ENCODE measurements at regions not wholly inside any gene's neighbourhood (a gene's known extent, or its start where the extent isn't known, plus 50 kb on each side); places are given as distances from the start of the nearest gene placed in this dataset.
"Not testable (repeated sequence)": the region's sequence is repeated elsewhere in the genome, so short reads cannot be mapped to it uniquely, and the experiment has no call there.

- intact Hi-C loops (cut with micrococcal nuclease): no loop called here
- Mint-ChIP-seq H3K27me3 (peaks cover 35% of the 10 kb centered on the region), H3K9me3 (ENCODE audit: insufficient read depth) (peaks cover 3% of the 10 kb centered on the region), H3K27ac (no peak overlapping the region), H3K4me1 (no peaks in the 10 kb centered on the region), H3K4me3 (no peak overlapping the region)
- no peaks in the 10 kb centered on the region for H3K36me3 ChIP-seq (replicated peaks in 1 of 2; ENCODE audit: control extremely low read depth in 1 of 2, control insufficient read depth in 1 of 2, extremely low read depth in 1 of 2, insufficient read depth in 2 of 2, low read length in 1 of 2)
- CTCF ChIA-PET: no interaction called here
- 85% methylated on average over 7 of the region's 7 CpGs for WGBS (ENCODE audit: insufficient coverage)
- no peaks in the 10 kb centered on the region for H3K4me1 ChIP-seq (ENCODE audit: control insufficient read depth in 2 of 2, insufficient read depth in 2 of 2, low read length in 2 of 2)
- H4K20me1 ChIP-seq (ENCODE audit: control insufficient read depth, insufficient read depth, low read length, poor library complexity, severe bottlenecking): no peaks in the 10 kb centered on the region
- no peak overlapping the region for H3K4me2 ChIP-seq (replicated peaks; ENCODE audit: low read depth, low read length, poor library complexity, severe bottlenecking)
- no peak overlapping the region for H3K27ac ChIP-seq (ENCODE audit: low read length in 2 of 2)
- TF ChIP-seq EZH2 (IDR thresholded peaks at IDR 0.05; ENCODE audit: borderline replicate concordance, insufficient read depth, low read depth, low read length, poor library complexity, severe bottlenecking): no peak
- TF ChIP-seq, protein P1, sequence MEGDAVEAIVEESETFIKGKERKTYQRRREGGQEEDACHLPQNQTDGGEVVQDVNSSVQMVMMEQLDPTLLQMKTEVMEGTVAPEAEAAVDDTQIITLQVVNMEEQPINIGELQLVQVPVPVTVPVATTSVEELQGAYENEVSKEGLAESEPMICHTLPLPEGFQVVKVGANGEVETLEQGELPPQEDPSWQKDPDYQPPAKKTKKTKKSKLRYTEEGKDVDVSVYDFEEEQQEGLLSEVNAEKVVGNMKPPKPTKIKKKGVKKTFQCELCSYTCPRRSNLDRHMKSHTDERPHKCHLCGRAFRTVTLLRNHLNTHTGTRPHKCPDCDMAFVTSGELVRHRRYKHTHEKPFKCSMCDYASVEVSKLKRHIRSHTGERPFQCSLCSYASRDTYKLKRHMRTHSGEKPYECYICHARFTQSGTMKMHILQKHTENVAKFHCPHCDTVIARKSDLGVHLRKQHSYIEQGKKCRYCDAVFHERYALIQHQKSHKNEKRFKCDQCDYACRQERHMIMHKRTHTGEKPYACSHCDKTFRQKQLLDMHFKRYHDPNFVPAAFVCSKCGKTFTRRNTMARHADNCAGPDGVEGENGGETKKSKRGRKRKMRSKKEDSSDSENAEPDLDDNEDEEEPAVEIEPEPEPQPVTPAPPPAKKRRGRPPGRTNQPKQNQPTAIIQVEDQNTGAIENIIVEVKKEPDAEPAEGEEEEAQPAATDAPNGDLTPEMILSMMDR (IDR thresholded peaks at IDR 0.05): no peak
- peaks cover 0 to 9% (median 0%) of the 10 kb centered on the region in 4 experiments for H3K27me3 ChIP-seq (replicated peaks in 1 of 4; ENCODE audit: control extremely low read depth in 1 of 4, control insufficient read depth in 3 of 4, insufficient read depth in 4 of 4, low read length in 3 of 4)
- no peak overlapping the region for H3K4me3 ChIP-seq (ENCODE audit: control extremely low read depth in 1 of 5, extremely low read depth in 1 of 5, insufficient read depth in 1 of 5, low read depth in 2 of 5, low read length in 4 of 5)
- POLR2A ChIA-PET: no interaction called here
- H3K79me2 ChIP-seq (ENCODE audit: control insufficient read depth, insufficient read depth, low read length): no peaks in the 10 kb centered on the region
- DNase-seq: no peak
- no peak overlapping the region for H2AFZ ChIP-seq (ENCODE audit: insufficient read depth, low read depth, low read length, poor library complexity, severe bottlenecking)
- ATAC-seq (ENCODE audit: low read depth): no peak
- peaks cover 0 to 4% (median 0%) of the 10 kb centered on the region in 3 donors for H3K9me3 ChIP-seq (ENCODE audit: control extremely low read depth in 1 of 3, control insufficient read depth in 2 of 3, insufficient read depth in 1 of 3, low read length in 2 of 3)
- no peak overlapping the region for H3K9ac ChIP-seq (ENCODE audit: low read length)
Measured at GRCh38 chr5:169521366-169521983, 62.1 kb upstream of the SPDL1 start.

- H4K20me1 ChIP-seq (ENCODE audit: control insufficient read depth, insufficient read depth, low read length, poor library complexity, severe bottlenecking): no peaks in the 10 kb centered on the region
- peaks cover 26% of the 10 kb centered on the region for H3K27me3 Mint-ChIP-seq
- no peaks in the 10 kb centered on the region for H3K4me1 ChIP-seq (ENCODE audit: control insufficient read depth in 2 of 2, insufficient read depth in 2 of 2, low read length in 2 of 2)
- no peak for DNase-seq
- POLR2A ChIA-PET: no interaction called here
- H3K4me1 Mint-ChIP-seq: no peaks in the 10 kb centered on the region
- peaks cover 3% of the 10 kb centered on the region for H3K9me3 Mint-ChIP-seq (ENCODE audit: insufficient read depth)
- no peak overlapping the region for H3K27ac ChIP-seq (ENCODE audit: low read length in 2 of 2)
- no peak overlapping the region for H3K4me3 ChIP-seq (ENCODE audit: control extremely low read depth in 1 of 5, extremely low read depth in 1 of 5, insufficient read depth in 1 of 5, low read depth in 2 of 5, low read length in 4 of 5)
- H3K9me3 ChIP-seq (ENCODE audit: control extremely low read depth in 1 of 3, control insufficient read depth in 2 of 3, insufficient read depth in 1 of 3, low read length in 2 of 3): no peaks in the 10 kb centered on the region
- no peak for ATAC-seq (ENCODE audit: low read depth)
- no peak overlapping the region for H2AFZ ChIP-seq (ENCODE audit: insufficient read depth, low read depth, low read length, poor library complexity, severe bottlenecking)
- no peak overlapping the region for H3K4me2 ChIP-seq (replicated peaks; ENCODE audit: low read depth, low read length, poor library complexity, severe bottlenecking)
- H3K9ac ChIP-seq (ENCODE audit: low read length): no peak overlapping the region
- CTCF ChIA-PET: no interaction called here
- peaks cover 0 to 9% (median 0%) of the 10 kb centered on the region in 4 experiments for H3K27me3 ChIP-seq (replicated peaks in 1 of 4; ENCODE audit: control extremely low read depth in 1 of 4, control insufficient read depth in 3 of 4, insufficient read depth in 4 of 4, low read length in 3 of 4)
- no peaks in the 10 kb centered on the region for H3K36me3 ChIP-seq (replicated peaks in 1 of 2; ENCODE audit: control extremely low read depth in 1 of 2, control insufficient read depth in 1 of 2, extremely low read depth in 1 of 2, insufficient read depth in 2 of 2, low read length in 1 of 2)
- H3K79me2 ChIP-seq (ENCODE audit: control insufficient read depth, insufficient read depth, low read length): no peaks in the 10 kb centered on the region
- intact Hi-C loops (cut with micrococcal nuclease): no loop called here
- no peak overlapping the region for H3K4me3 Mint-ChIP-seq
- TF ChIP-seq, protein P1 (IDR thresholded peaks at IDR 0.05): no peak
- no peak for TF ChIP-seq EZH2 (IDR thresholded peaks at IDR 0.05; ENCODE audit: borderline replicate concordance, insufficient read depth, low read depth, low read length, poor library complexity, severe bottlenecking)
- H3K27ac Mint-ChIP-seq: no peak overlapping the region
Measured at GRCh38 chr5:169519358-169519757, 64.2 kb upstream of the SPDL1 start.

DNA sequence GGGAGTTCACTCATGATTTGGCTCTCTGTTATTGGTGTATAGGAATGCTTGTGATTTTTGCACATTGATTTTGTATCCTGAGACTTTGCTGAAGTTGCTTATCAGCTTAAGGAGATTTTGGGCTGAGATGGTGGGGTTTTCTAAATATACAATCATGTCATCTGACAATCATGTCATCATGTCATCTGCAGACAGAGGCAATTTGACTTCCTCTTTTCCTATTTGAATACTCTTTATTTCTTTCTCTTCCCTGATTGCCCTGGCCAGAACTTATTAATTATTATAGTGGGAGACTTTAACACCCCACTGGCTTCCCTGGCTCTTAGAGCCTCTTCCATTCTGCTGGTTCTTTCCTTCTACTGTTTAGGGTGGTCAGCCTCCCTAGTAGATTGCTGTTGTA is 64.8 kb upstream of the SPDL1 start:
- H3K36me3 ChIP-seq (replicated peaks in 1 of 2; ENCODE audit: control extremely low read depth in 1 of 2, control insufficient read depth in 1 of 2, extremely low read depth in 1 of 2, insufficient read depth in 2 of 2, low read length in 1 of 2); CTCF ChIA-PET; ATAC-seq (ENCODE audit: low read depth); POLR2A ChIA-PET; H3K4me2 ChIP-seq (replicated peaks; ENCODE audit: low read depth, low read length, poor library complexity, severe bottlenecking); H3K4me3 ChIP-seq (ENCODE audit: control extremely low read depth in 1 of 5, extremely low read depth in 1 of 5, insufficient read depth in 1 of 5, low read depth in 2 of 5, low read length in 4 of 5); H3K4me1 Mint-ChIP-seq; H3K27ac Mint-ChIP-seq; H4K20me1 ChIP-seq (ENCODE audit: control insufficient read depth, insufficient read depth, low read length, poor library complexity, severe bottlenecking); H3K27ac ChIP-seq (ENCODE audit: low read length in 2 of 2); H3K9me3 ChIP-seq (ENCODE audit: control extremely low read depth in 1 of 3, control insufficient read depth in 2 of 3, insufficient read depth in 1 of 3, low read length in 2 of 3); H3K9ac ChIP-seq (ENCODE audit: low read length); intact Hi-C loops (cut with micrococcal nuclease); H3K4me1 ChIP-seq (ENCODE audit: control insufficient read depth in 2 of 2, insufficient read depth in 2 of 2, low read length in 2 of 2); H3K4me3 Mint-ChIP-seq; DNase-seq; H2AFZ ChIP-seq (ENCODE audit: insufficient read depth, low read depth, low read length, poor library complexity, severe bottlenecking); H3K79me2 ChIP-seq (ENCODE audit: control insufficient read depth, insufficient read depth, low read length); H3K27me3 ChIP-seq (replicated peaks in 1 of 4; ENCODE audit: control extremely low read depth in 1 of 4, control insufficient read depth in 3 of 4, insufficient read depth in 4 of 4, low read length in 3 of 4); H3K9me3 Mint-ChIP-seq (ENCODE audit: insufficient read depth): not testable (repeated sequence)
- H3K27me3 Mint-ChIP-seq: peaks cover 24% of the 10 kb centered on the region

Data from B cell (primary cell).